GM12891 (cell line): ENCODE measurements at regions not wholly inside any gene's neighbourhood (a gene's known extent, or its start where the extent isn't known, plus 50 kb on each side); places are given as distances from the start of the nearest gene placed in this dataset.

ENCODE experiments used
- POLR2A ChIP-seq: IDR thresholded peaks from 2 replicates; pipeline ENCODE4 v1.6.1; 2011; ENCODE audit warnings: low read depth, low read length, control low read depth
- POLR2AphosphoS5 ChIP-seq: IDR thresholded peaks from 2 replicates; pipeline ENCODE4 v1.6.1; 2011; ENCODE audit warnings: low read depth, low read length, control low read depth
- SPI1 ChIP-seq: IDR thresholded peaks from 2 replicates; pipeline ENCODE4 v1.6.1; 2011; ENCODE audit warnings: low read depth, low read length, control low read depth
- TAF1 ChIP-seq: IDR thresholded peaks from 2 replicates; pipeline ENCODE4 v1.6.1; 2011; ENCODE audit warnings: low read depth, low read length, control low read depth

GRCh38 chr16:50442221-50442620, 73.4 kb upstream of the BRD7 start:
- no peak for TF ChIP-seq POLR2A
- TF ChIP-seq POLR2AphosphoS5 = no peak
- TF ChIP-seq TAF1 = no peak
- no peak for TF ChIP-seq SPI1
